ENCODE measurements at regions not wholly inside any gene's neighbourhood (a gene's known extent, or its start where the extent isn't known, plus 50 kb on each side); places are given as distances from the start of the nearest gene placed in this dataset.

GRCh38 chr15:38708672-38709180 lies 144.1 kb upstream of the RASGRP1 start:
- TF ChIP-seq, protein P1, sequence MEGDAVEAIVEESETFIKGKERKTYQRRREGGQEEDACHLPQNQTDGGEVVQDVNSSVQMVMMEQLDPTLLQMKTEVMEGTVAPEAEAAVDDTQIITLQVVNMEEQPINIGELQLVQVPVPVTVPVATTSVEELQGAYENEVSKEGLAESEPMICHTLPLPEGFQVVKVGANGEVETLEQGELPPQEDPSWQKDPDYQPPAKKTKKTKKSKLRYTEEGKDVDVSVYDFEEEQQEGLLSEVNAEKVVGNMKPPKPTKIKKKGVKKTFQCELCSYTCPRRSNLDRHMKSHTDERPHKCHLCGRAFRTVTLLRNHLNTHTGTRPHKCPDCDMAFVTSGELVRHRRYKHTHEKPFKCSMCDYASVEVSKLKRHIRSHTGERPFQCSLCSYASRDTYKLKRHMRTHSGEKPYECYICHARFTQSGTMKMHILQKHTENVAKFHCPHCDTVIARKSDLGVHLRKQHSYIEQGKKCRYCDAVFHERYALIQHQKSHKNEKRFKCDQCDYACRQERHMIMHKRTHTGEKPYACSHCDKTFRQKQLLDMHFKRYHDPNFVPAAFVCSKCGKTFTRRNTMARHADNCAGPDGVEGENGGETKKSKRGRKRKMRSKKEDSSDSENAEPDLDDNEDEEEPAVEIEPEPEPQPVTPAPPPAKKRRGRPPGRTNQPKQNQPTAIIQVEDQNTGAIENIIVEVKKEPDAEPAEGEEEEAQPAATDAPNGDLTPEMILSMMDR (IDR thresholded peaks at IDR 0.05; ENCODE audit: low read depth, low read length, missing control alignments): no peak
- DNase-seq (ENCODE audit: low read depth): no peak
- no peak overlapping the region for H3K4me3 ChIP-seq (ENCODE audit: low read depth, low read length)

GRCh38 chr15:38709196-38709595 lies 144.6 kb upstream of the RASGRP1 start:
- TF ChIP-seq, protein P1 (IDR thresholded peaks at IDR 0.05; ENCODE audit: low read depth, low read length, missing control alignments): no peak
- no peak overlapping the region for H3K4me3 ChIP-seq (ENCODE audit: low read depth, low read length)
- DNase-seq (ENCODE audit: low read depth): no peak

DNA sequence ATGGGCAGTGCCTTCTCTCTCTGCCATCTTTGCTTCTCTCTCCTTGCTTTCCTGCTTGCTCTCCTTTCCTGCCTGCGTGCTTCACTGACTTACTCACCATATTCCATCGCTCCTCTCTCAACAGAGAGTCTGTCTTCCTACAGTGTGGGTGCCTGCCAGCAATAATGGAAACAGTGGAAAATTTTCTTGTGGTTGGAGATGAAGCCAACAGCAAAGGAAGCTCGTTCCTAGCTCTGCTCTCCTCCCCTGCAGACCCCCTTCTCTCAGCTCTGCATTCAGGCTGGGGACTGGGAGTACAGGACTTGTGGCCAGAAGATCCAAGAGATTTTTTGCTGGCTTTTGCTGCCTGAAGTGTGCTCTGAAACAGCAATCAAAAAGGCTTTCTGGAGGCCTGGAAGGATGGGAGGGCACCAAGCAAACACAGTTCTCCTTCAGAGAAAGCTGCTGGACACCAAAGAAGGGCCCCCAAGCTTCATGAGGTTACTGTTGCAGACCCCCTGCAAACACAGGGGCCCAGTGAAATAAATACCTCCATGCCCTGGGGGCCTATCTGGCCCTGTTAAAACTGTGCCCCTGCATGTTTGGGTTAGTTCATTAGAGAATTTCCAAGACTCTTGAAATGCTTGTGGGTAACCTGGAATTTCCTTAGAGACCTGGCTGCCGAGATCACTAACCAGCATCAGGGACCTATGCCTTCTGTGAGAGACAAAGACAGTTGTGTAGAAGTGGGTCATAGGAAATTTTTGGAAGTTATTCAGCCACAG lies 149.9 kb upstream of the RASGRP1 start:
- no peak for DNase-seq (ENCODE audit: low read depth)
- TF ChIP-seq, protein P1 (IDR thresholded peaks at IDR 0.05; ENCODE audit: low read depth, low read length, missing control alignments): no peak
- no peak overlapping the region for H3K4me3 ChIP-seq (ENCODE audit: low read depth, low read length)

GRCh38 chr15:38720893-38721567 lies 156.4 kb upstream of the RASGRP1 start:
- TF ChIP-seq, protein P1 (IDR thresholded peaks at IDR 0.05; ENCODE audit: low read depth, low read length, missing control alignments): no peak
- no peak for DNase-seq (ENCODE audit: low read depth)
- no peak overlapping the region for H3K4me3 ChIP-seq (ENCODE audit: low read depth, low read length)

- TF ChIP-seq, protein P1 (IDR thresholded peaks at IDR 0.05; ENCODE audit: low read depth, low read length, missing control alignments): no peak
- no peak for DNase-seq (ENCODE audit: low read depth)
- H3K4me3 ChIP-seq (ENCODE audit: low read depth, low read length): no peak overlapping the region
These were observed 156.9 kb upstream of the RASGRP1 start for GRCh38 chr15:38721568-38721945.

DNA sequence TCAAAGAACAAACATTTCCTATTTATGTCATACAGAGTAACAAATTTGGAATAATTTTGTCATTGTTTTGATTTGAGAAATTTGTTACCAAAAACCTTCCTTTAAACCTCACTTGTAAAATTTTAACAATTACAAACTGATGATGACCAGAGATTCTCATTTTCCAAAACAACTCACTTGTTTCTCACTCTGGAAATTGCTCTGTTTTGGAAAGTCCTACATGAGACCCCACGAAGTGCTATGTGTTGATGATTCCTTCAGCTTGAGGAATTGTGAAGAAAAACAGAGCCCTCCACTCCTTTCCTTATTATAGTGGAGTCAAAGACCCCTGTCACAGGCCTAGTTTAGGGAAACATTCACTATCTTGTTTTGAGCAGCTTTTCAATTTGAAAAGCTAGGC lies 157.6 kb upstream of the RASGRP1 start:
- H3K4me3 ChIP-seq (ENCODE audit: low read depth, low read length): no peak overlapping the region
- TF ChIP-seq, protein P1 (IDR thresholded peaks at IDR 0.05; ENCODE audit: low read depth, low read length, missing control alignments): no peak
- no peak for DNase-seq (ENCODE audit: low read depth)
